Breast epithelium (tissue), 3 donors: ENCODE measurements at regions not wholly inside any gene's neighbourhood (a gene's known extent, or its start where the extent isn't known, plus 50 kb on each side); places are given as distances from the start of the nearest gene placed in this dataset.

ENCODE experiments used
- POLR2AphosphoS5 ChIP-seq, 3 donors: sonication (generic); formaldehyde crosslinking; IDR thresholded peaks; one replicate each; pipeline ENCODE4 v1.6.1; 2017; ENCODE audit warnings: antibody characterized with exemption in 3 of 3
- TF ChIP-seq, protein P1 (sequence below), 3 donors: fragments of 450-650 bp; IDR thresholded peaks; one replicate each; pipeline ENCODE4 v1.5.1; 2016 to 2017; ENCODE audit warnings: antibody characterized with exemption in 3 of 3, mild to moderate bottlenecking in 3 of 3, moderate library complexity in 3 of 3

DNA sequence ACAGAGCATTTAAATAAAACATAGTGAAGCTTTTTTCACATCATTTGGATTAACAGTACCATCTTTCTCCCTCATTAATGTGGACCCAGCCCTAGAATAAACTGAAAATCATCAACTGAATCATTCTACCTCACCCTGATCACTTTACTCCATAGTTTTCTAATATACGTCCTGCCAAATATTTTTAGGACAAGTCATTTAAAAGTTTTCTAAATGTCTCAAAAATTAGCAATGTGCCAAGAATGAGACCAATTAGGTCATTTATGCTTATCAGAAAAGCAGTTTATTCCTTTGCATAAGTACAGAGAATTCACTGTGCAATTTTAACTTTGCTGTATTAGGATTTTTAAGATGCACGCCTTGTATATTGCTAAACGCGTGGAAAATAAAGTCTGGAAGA lies 284.4 kb downstream of the PIK3R1 start:
- TF ChIP-seq, protein P1, sequence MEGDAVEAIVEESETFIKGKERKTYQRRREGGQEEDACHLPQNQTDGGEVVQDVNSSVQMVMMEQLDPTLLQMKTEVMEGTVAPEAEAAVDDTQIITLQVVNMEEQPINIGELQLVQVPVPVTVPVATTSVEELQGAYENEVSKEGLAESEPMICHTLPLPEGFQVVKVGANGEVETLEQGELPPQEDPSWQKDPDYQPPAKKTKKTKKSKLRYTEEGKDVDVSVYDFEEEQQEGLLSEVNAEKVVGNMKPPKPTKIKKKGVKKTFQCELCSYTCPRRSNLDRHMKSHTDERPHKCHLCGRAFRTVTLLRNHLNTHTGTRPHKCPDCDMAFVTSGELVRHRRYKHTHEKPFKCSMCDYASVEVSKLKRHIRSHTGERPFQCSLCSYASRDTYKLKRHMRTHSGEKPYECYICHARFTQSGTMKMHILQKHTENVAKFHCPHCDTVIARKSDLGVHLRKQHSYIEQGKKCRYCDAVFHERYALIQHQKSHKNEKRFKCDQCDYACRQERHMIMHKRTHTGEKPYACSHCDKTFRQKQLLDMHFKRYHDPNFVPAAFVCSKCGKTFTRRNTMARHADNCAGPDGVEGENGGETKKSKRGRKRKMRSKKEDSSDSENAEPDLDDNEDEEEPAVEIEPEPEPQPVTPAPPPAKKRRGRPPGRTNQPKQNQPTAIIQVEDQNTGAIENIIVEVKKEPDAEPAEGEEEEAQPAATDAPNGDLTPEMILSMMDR (IDR thresholded peaks at IDR 0.05) = no peak
- TF ChIP-seq POLR2AphosphoS5 (IDR thresholded peaks at IDR 0.05) = no peak
